OCI-LY7 (cell line): ENCODE measurements at regions not wholly inside any gene's neighbourhood (a gene's known extent, or its start where the extent isn't known, plus 50 kb on each side); places are given as distances from the start of the nearest gene placed in this dataset.

Experiments
- BruUV-seq: library from RNA; stranded (reverse); fragments of 400-500 nt; replicated peaks from 2 replicates; lab custom pipeline; 2021; lab: Mats Ljungman, UMichigan
- CTCF ChIA-PET: fragments of 300-600 bp; sonication (Branson Sonifier 250); formaldehyde crosslinking; loops from one replicate; lab custom pipeline; 2022; ENCODE audit warnings: antibody characterized with exemption; ENCODE audit not compliant: unreplicated experiment; lab: Charles Lee
- POLR2A ChIA-PET: fragments of 300-600 bp; sonication (Branson Sonifier 250); formaldehyde crosslinking; loops from one replicate; lab custom pipeline; 2022; ENCODE audit warnings: antibody characterized with exemption; lab: Charles Lee
- DNase-seq: peaks from one replicate; pipeline ENCODE4 v3.0.0-alpha.2; 2015; ENCODE audit warnings: low spot score
- H2AFZ ChIP-seq: fragments of 200-600 bp; sonication (generic), shearing (Covaris generic); 2 replicates; pipeline ENCODE4 v1.6.1; 2014; ENCODE audit warnings: mild to moderate bottlenecking, antibody characterized with exemption, low read length, moderate library complexity
- H3K27ac ChIP-seq: fragments of 200-600 bp; sonication (generic); 2 replicates; pipeline ENCODE4 v1.5.1; 2014; ENCODE audit warnings: mixed run types, low read depth, mild to moderate bottlenecking, moderate library complexity, low read length, inconsistent platforms; ENCODE audit not compliant: poor library complexity, severe bottlenecking
- H3K36me3 ChIP-seq: fragments of 200-600 bp; sonication (generic); 2 replicates; pipeline ENCODE4 v1.6.1; 2014; ENCODE audit warnings: mild to moderate bottlenecking, antibody characterized with exemption, low read length, moderate library complexity, mixed read lengths; ENCODE audit not compliant: insufficient read depth
- H3K4me1 ChIP-seq: fragments of 200-600 bp; sonication (generic); 2 replicates; pipeline ENCODE4 v1.5.1; 2014; ENCODE audit warnings: mild to moderate bottlenecking, low read length; ENCODE audit not compliant: insufficient read depth, poor library complexity, severe bottlenecking
- H3K4me2 ChIP-seq: fragments of 200-600 bp; sonication (generic); 2 replicates; pipeline ENCODE4 v1.6.1; 2014; ENCODE audit warnings: mild to moderate bottlenecking, low read length
- H3K4me3 ChIP-seq: fragments of 200-600 bp; sonication (generic); 2 replicates; pipeline ENCODE4 v1.5.1; 2014; ENCODE audit warnings: mild to moderate bottlenecking, low read depth, low read length; ENCODE audit not compliant: poor library complexity, severe bottlenecking
- H3K79me2 ChIP-seq: fragments of 200-600 bp; sonication (generic); 2 replicates; pipeline ENCODE4 v1.6.1; 2016; ENCODE audit warnings: low read depth, mild to moderate bottlenecking, low read length, moderate library complexity, mixed read lengths; ENCODE audit not compliant: insufficient read depth
- H3K9me2 ChIP-seq: fragments of 200-600 bp; sonication (generic); 2 replicates; pipeline ENCODE4 v1.6.1; 2016; ENCODE audit warnings: mild to moderate bottlenecking, low read length, mixed read lengths; ENCODE audit not compliant: insufficient read depth
- H3K9me3 ChIP-seq: fragments of 200-600 bp; sonication (generic); 2 replicates; pipeline ENCODE4 v1.6.1; 2014; ENCODE audit warnings: mild to moderate bottlenecking, mixed run types, low read length, mixed read lengths
- H4K20me1 ChIP-seq: fragments of 200-600 bp; sonication (generic); 2 replicates; pipeline ENCODE4 v1.6.1; 2014; ENCODE audit warnings: mild to moderate bottlenecking, antibody characterized with exemption, low read length, moderate library complexity, mixed read lengths; ENCODE audit not compliant: insufficient read depth
- CTCF ChIP-seq: fragments of 200-600 bp; sonication (generic); conservative IDR thresholded peaks from 2 replicates; pipeline ENCODE4 v1.5.1; 2014; ENCODE audit warnings: mild to moderate bottlenecking, antibody characterized with exemption, low read length, moderate library complexity, mixed read lengths
- EZH2phosphoT487 ChIP-seq: fragments of 200-600 bp; sonication (generic); IDR thresholded peaks from 2 replicates; pipeline ENCODE4 v1.6.1; 2018; ENCODE audit warnings: low read depth, borderline replicate concordance, mild to moderate bottlenecking, mixed run types, antibody characterized with exemption, low read length, moderate library complexity, mixed read lengths
- intact Hi-C: fragments of 100-400 bp; cut with micrococcal nuclease; formaldehyde crosslinking; loops from one replicate; pipeline ENCODE4 v1.10.0; 2022; ENCODE audit not compliant: unreplicated experiment

- no peaks in the 10 kb centered on the region for H3K79me2 ChIP-seq
- H4K20me1 ChIP-seq: no peaks in the 10 kb centered on the region
- intact Hi-C loops: no loop called here
- H3K4me1 ChIP-seq: no peaks in the 10 kb centered on the region
- POLR2A ChIA-PET: no interaction called here
- no peaks in the 10 kb centered on the region for H3K36me3 ChIP-seq
- CTCF ChIA-PET: no interaction called here
- no peak for TF ChIP-seq CTCF
- TF ChIP-seq EZH2phosphoT487: no peak
- no peak overlapping the region for H3K4me3 ChIP-seq
- no peaks in the 10 kb centered on the region for H3K9me2 ChIP-seq
- no peak for DNase-seq
- H3K4me2 ChIP-seq: no peak overlapping the region
- no peaks in the 10 kb centered on the region for H3K9me3 ChIP-seq
- no TSS peak for BruUV-seq
- no peak overlapping the region for H2AFZ ChIP-seq
- H3K27ac ChIP-seq: no peak overlapping the region
Observed at GRCh38 chr2:21382701-21383520, 259.1 kb downstream of the TDRD15 start.

- Histone ChIP-seq H3K9me2 (no peaks in the 10 kb centered on the region), H3K9me3 (no peaks in the 10 kb centered on the region), H3K79me2 (no peaks in the 10 kb centered on the region), H3K36me3 (no peaks in the 10 kb centered on the region), H3K4me2 (no peak overlapping the region), H2AFZ (no peak overlapping the region), H4K20me1 (no peaks in the 10 kb centered on the region), H3K27ac (no peak overlapping the region), H3K4me1 (no peaks in the 10 kb centered on the region), H3K4me3 (no peak overlapping the region)
- intact Hi-C loops: no loop called here
- TF ChIP-seq CTCF: no peak
- no peak for TF ChIP-seq EZH2phosphoT487
- BruUV-seq: no TSS peak
- no peak for DNase-seq
- ChIA-PET POLR2A (no interaction called here), CTCF (no interaction called here)
Observed at GRCh38 chr2:21386666-21387065, 262.9 kb downstream of the TDRD15 start.

GRCh38 chr2:21392649-21393048 is 268.9 kb downstream of the TDRD15 start:
- CTCF ChIA-PET: no interaction called here
- DNase-seq: no peak
- no peak overlapping the region for H3K4me2 ChIP-seq
- H3K79me2 ChIP-seq: no peaks in the 10 kb centered on the region
- no peaks in the 10 kb centered on the region for H3K9me2 ChIP-seq
- BruUV-seq: no TSS peak
- TF ChIP-seq CTCF: no peak
- no peak for TF ChIP-seq EZH2phosphoT487
- H3K9me3 ChIP-seq: no peaks in the 10 kb centered on the region
- no peak overlapping the region for H3K4me3 ChIP-seq
- no peaks in the 10 kb centered on the region for H3K4me1 ChIP-seq
- H3K27ac ChIP-seq: no peak overlapping the region
- intact Hi-C loops: no loop called here
- H3K36me3 ChIP-seq: no peaks in the 10 kb centered on the region
- H4K20me1 ChIP-seq: no peaks in the 10 kb centered on the region
- POLR2A ChIA-PET: interaction anchor here (0.6 kb wide), 1 partner anchor 564 kb away, joined by 3 read pairs; no protein-coding TSS in a partner anchor
- H2AFZ ChIP-seq: no peak overlapping the region
